ENCODE measurements at regions not wholly inside any gene's neighbourhood (a gene's known extent, or its start where the extent isn't known, plus 50 kb on each side); places are given as distances from the start of the nearest gene placed in this dataset.
"Not testable (repeated sequence)": the region's sequence is repeated elsewhere in the genome, so short reads cannot be mapped to it uniquely, and the experiment has no call there.

GRCh38 chr12:25868193-25868592 is 90.3 kb upstream of the RASSF8 start:
- Mint-ChIP-seq H3K9me3 (no peaks in the 10 kb centered on the region), H3K36me3 (ENCODE audit: low read depth) (no peaks in the 10 kb centered on the region), H3K27me3 (ENCODE audit: insufficient read depth) (peaks cover 5% of the 10 kb centered on the region), H3K4me1 (ENCODE audit: low read depth) (no peaks in the 10 kb centered on the region), H3K4me3 (no peak overlapping the region), H3K27ac (no peak overlapping the region)
- no peak for DNase-seq (ENCODE audit: low spot score)
- intact Hi-C loops (cut with micrococcal nuclease) = no loop called here

DNA sequence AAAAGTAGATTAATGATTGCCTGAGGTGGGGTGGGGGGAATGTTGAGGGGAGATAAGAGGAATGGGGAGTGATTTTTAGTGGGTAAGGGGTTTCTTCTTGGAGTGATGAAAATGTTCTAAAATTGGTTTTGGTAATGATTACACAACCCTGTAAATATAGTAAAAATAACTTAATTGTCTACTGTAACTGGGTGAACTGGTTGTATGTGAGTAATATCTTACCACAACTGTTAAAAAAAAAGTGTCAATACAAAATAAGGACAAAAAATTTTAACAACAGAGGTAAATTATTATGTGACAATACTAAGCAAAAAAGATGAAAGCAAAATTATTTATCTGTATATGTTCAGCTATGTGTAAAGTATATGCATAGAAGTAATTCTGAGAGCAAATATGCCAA is 86.3 kb upstream of the RASSF8 start:
- intact Hi-C loops (cut with micrococcal nuclease) = no loop called here
- no peak for DNase-seq (ENCODE audit: low spot score)
- Mint-ChIP-seq H3K4me3 (no peak overlapping the region), H3K27ac (no peak overlapping the region), H3K36me3 (ENCODE audit: low read depth) (no peaks in the 10 kb centered on the region), H3K27me3 (ENCODE audit: insufficient read depth) (peaks cover 5% of the 10 kb centered on the region), H3K9me3 (no peaks in the 10 kb centered on the region), H3K4me1 (ENCODE audit: low read depth) (no peaks in the 10 kb centered on the region)

GRCh38 chr12:25875661-25876060 is 82.8 kb upstream of the RASSF8 start:
- H3K4me1 Mint-ChIP-seq (ENCODE audit: low read depth) = no peaks in the 10 kb centered on the region
- H3K36me3 Mint-ChIP-seq (ENCODE audit: low read depth) = no peaks in the 10 kb centered on the region
- H3K27me3 Mint-ChIP-seq (ENCODE audit: insufficient read depth) = peaks cover 3% of the 10 kb centered on the region
- H3K9me3 Mint-ChIP-seq = no peaks in the 10 kb centered on the region
- DNase-seq (ENCODE audit: low spot score) = no peak
- intact Hi-C loops (cut with micrococcal nuclease) = no loop called here
- H3K4me3 Mint-ChIP-seq = no peak overlapping the region
- no peak overlapping the region for H3K27ac Mint-ChIP-seq

DNA sequence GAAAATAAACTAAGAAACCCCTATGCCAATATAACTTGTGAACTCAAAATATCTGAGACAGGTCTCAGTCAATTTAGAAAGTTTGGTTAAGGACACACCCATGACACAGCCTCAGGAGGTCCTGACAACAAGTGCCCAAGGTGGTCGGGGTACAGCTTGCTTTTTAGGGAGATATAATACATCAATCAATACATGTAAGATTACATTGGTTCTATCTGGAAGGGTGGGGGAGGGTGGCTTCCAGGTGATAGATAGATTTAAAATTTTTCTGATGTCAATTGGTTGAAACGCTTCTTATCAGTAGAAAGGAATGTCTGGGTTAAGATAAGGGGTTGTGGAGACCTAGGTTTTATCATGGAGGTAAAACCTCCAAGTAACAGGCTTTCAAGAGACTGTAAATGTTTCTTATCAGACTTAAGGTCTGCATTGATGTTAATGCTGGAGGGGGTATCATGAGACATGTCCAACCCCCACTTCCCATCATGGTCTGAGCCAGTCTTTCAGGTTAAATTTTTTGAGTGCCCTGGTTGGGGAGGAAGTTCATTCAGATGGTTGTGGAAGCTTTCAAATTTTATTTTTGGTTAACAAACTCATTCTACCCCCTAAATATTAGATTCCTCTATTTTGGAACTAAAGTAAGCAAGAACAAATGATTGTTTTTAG is 82.0 kb upstream of the RASSF8 start:
- intact Hi-C loops (cut with micrococcal nuclease) = no loop called here
- Mint-ChIP-seq H3K27ac (no peak overlapping the region), H3K27me3 (ENCODE audit: insufficient read depth) (peaks cover 3% of the 10 kb centered on the region), H3K36me3 (ENCODE audit: low read depth) (no peaks in the 10 kb centered on the region), H3K4me1 (ENCODE audit: low read depth) (no peaks in the 10 kb centered on the region), H3K9me3 (no peaks in the 10 kb centered on the region), H3K4me3 (no peak overlapping the region)
- DNase-seq (ENCODE audit: low spot score) = no peak

- Mint-ChIP-seq H3K4me1 (ENCODE audit: low read depth) (no peaks in the 10 kb centered on the region), H3K4me3 (no peak overlapping the region), H3K27ac (no peak overlapping the region), H3K9me3 (no peaks in the 10 kb centered on the region), H3K27me3 (ENCODE audit: insufficient read depth) (peaks cover 3% of the 10 kb centered on the region), H3K36me3 (ENCODE audit: low read depth) (no peaks in the 10 kb centered on the region)
- intact Hi-C loops (cut with micrococcal nuclease) = no loop called here
- no peak for DNase-seq (ENCODE audit: low spot score)
Observed at GRCh38 chr12:25877446-25877845, 81.0 kb upstream of the RASSF8 start.

- Mint-ChIP-seq H3K9me3 (no peaks in the 10 kb centered on the region), H3K4me1 (ENCODE audit: low read depth) (no peaks in the 10 kb centered on the region), H3K4me3 (no peak overlapping the region), H3K27me3 (ENCODE audit: insufficient read depth) (peaks cover 3% of the 10 kb centered on the region), H3K36me3 (ENCODE audit: low read depth) (no peaks in the 10 kb centered on the region), H3K27ac (no peak overlapping the region)
- no peak for DNase-seq (ENCODE audit: low spot score)
- intact Hi-C loops (cut with micrococcal nuclease) = no loop called here
Observed at GRCh38 chr12:25882266-25882665, 76.2 kb upstream of the RASSF8 start.

DNA sequence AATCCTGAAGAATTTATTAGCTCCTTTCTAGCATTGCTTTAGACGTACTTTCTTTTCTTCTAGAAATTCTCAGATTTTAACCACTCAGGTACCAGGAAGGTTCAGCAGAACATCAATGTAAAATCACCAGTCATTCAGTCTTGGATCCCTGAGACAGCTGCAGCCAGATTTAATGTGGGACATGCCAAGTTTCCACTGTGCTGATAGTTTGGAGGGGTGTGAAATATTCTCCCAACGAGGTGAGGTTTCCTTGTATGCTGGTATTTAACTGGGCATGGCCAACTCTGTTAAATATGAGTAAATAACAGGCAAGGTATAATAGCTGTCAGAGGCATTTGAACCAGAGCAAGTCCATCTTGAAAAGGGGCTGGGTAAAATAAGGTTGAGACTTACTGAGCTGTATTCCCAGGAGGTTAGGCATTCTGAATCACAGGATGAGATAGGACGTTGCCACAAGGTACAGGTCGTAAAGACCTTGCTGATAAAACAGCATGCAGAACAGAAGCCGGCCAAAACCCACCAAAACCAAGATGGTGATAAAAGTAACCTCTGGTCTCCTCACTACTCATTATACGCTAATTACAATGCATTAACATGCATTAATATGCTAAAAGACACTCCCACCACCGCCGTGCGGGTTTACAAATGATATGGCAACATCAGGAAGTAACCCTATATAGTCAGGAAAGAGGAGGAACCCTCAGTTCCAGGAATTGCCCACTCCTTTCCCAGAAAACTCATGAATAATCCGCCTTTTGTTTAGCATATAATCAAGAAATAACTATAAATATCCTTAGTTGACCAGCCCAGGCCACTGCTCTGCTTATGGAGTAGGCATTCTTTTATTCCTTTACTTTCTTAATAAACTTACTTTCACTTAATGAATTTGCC is 75.2 kb upstream of the RASSF8 start:
- Mint-ChIP-seq H3K4me3 (no peak overlapping the region), H3K27ac (no peak overlapping the region), H3K4me1 (ENCODE audit: low read depth) (no peaks in the 10 kb centered on the region), H3K36me3 (ENCODE audit: low read depth) (no peaks in the 10 kb centered on the region), H3K27me3 (ENCODE audit: insufficient read depth) (peaks cover 3% of the 10 kb centered on the region), H3K9me3 (no peaks in the 10 kb centered on the region)
- intact Hi-C loops (cut with micrococcal nuclease) = no loop called here
- no peak for DNase-seq (ENCODE audit: low spot score)

DNA sequence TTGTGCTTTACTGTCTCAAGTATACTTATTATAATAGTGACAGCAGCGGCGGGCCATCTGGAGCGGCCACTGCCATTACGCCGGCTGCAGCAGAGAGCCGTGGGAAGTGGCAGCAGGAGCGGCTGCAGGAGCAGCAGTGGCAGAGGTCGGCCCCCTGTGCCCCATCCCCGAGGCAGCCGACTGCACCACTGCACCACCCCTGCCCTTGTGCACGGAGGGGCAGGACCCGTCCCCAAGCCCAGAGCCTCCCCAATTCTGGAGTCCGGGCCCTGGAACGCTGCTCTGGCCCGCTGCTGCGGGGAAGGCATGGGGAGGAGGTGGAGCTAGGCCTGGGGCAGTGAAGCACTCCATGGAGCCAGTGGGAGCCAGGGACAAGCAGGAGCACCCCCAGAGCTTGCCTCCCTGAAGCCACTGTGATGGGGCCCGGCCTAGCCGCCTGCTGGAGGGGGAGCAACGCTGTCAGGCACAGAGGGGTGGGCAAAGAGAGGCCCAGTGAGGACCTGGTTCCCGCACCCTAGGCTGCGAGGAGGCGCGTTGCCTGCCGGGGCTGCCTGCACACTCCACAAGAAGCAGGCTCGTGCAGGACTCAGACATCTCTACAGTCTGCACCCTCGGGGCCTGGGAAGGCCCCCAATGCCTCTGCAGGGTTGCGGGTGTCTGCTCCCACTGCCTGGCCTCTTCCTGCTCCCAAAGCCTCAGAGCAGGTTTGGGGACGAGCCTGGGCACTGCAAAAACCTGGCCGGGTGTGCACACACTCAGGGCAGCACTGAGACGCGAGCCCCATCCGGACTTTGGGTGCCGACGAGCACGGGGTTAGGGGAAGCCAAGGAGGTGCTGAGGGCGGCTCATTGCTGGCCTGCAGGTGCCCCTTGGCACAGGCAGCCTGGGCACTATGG is 74.2 kb upstream of the RASSF8 start:
- intact Hi-C loops (cut with micrococcal nuclease) = no loop called here
- DNase-seq (ENCODE audit: low spot score) = no peak
- H3K4me3 Mint-ChIP-seq = no peak overlapping the region

DNA sequence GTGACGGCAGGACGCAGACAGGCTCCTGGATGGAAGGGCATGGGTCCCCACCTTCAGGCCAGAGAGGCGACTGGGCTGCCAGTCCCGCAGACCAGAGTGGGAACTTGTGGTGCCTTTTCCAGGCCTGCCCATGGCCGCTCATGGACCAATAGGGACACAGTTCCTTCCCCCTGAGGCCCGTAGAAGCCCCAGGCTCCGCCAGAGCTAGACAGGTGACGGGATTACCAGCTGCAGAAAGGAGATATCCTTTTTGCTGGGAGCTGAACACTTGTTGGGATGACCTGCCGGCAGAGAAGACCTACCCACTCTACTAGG is 73.6 kb upstream of the RASSF8 start:
- no peak overlapping the region for H3K4me3 Mint-ChIP-seq
- DNase-seq (ENCODE audit: low spot score) = no peak
- no peaks in the 10 kb centered on the region for H3K27me3 Mint-ChIP-seq (ENCODE audit: insufficient read depth)
- no peaks in the 10 kb centered on the region for H3K36me3 Mint-ChIP-seq (ENCODE audit: low read depth)
- H3K9me3 Mint-ChIP-seq = no peaks in the 10 kb centered on the region
- intact Hi-C loops (cut with micrococcal nuclease) = no loop called here
- no peak overlapping the region for H3K27ac Mint-ChIP-seq
- H3K4me1 Mint-ChIP-seq (ENCODE audit: low read depth) = no peaks in the 10 kb centered on the region

More for the DNA sequence above, 74.2 kb upstream of the RASSF8 start:
- Mint-ChIP-seq H3K36me3 (ENCODE audit: low read depth) (no peaks in the 10 kb centered on the region), H3K27me3 (ENCODE audit: insufficient read depth) (no peaks in the 10 kb centered on the region), H3K9me3 (no peaks in the 10 kb centered on the region), H3K27ac (no peak overlapping the region), H3K4me1 (ENCODE audit: low read depth) (no peaks in the 10 kb centered on the region)

DNA sequence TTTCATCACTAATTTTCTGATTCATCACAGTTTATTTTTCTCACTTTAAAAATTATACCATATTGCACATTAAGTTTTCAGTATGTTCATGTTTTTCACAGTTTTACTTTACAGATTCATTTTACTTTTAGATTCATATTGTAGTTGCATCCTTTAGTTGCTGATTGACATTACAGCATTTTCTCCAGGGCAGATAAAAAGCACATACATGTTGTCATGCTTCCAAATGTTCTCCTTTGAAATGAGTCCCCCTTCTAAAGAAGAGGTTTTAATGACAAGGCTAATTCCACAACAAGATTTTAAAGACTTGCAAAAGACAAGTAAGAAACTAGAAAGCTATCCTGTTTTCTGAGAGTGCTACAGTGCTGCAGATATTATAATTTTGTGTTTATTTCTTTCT is 72.1 kb upstream of the RASSF8 start:
- H3K9me3 Mint-ChIP-seq = no peaks in the 10 kb centered on the region
- DNase-seq (ENCODE audit: low spot score) = no peak
- H3K27ac Mint-ChIP-seq = no peak overlapping the region
- intact Hi-C loops (cut with micrococcal nuclease) = no loop called here
- H3K36me3 Mint-ChIP-seq (ENCODE audit: low read depth) = no peaks in the 10 kb centered on the region
- no peaks in the 10 kb centered on the region for H3K4me1 Mint-ChIP-seq (ENCODE audit: low read depth)
- no peak overlapping the region for H3K4me3 Mint-ChIP-seq
- H3K27me3 Mint-ChIP-seq (ENCODE audit: insufficient read depth) = no peaks in the 10 kb centered on the region

DNA sequence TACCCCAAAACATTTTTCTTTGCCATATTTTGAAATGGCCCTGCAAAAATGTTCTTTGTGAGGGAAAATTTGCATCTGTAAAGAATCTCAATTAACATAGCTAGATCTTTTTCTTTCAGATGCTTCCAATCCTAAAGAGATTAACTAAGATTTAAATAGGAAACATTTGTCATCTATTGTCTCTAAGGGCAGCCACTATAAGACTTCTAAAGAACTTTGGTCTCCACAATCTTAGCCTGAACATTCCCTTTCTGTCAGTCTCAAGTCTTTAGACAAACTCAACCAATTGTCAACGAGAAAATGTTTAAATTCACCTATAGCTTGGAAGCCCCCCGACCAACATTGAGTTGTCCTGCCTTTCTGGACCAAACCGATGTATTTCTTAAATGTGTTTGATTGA is 71.1 kb upstream of the RASSF8 start:
- no peak for DNase-seq (ENCODE audit: low spot score)
- intact Hi-C loops (cut with micrococcal nuclease) = no loop called here
- Mint-ChIP-seq H3K27ac (no peak overlapping the region), H3K27me3 (ENCODE audit: insufficient read depth) (no peaks in the 10 kb centered on the region), H3K4me3 (no peak overlapping the region), H3K4me1 (ENCODE audit: low read depth) (no peaks in the 10 kb centered on the region), H3K9me3 (no peaks in the 10 kb centered on the region), H3K36me3 (ENCODE audit: low read depth) (no peaks in the 10 kb centered on the region)

GRCh38 chr12:25889185-25889584 is 69.3 kb upstream of the RASSF8 start:
- H3K4me3 Mint-ChIP-seq = no peak overlapping the region
- H3K36me3 Mint-ChIP-seq (ENCODE audit: low read depth) = no peaks in the 10 kb centered on the region
- H3K27me3 Mint-ChIP-seq (ENCODE audit: insufficient read depth) = no peaks in the 10 kb centered on the region
- H3K9me3 Mint-ChIP-seq = no peaks in the 10 kb centered on the region
- intact Hi-C loops (cut with micrococcal nuclease) = no loop called here
- H3K4me1 Mint-ChIP-seq (ENCODE audit: low read depth) = no peaks in the 10 kb centered on the region
- no peak overlapping the region for H3K27ac Mint-ChIP-seq
- no peak for DNase-seq (ENCODE audit: low spot score)

GRCh38 chr12:25891095-25891494 is 67.4 kb upstream of the RASSF8 start:
- H3K4me3 Mint-ChIP-seq; intact Hi-C loops (cut with micrococcal nuclease); H3K36me3 Mint-ChIP-seq (ENCODE audit: low read depth): not testable (repeated sequence)

More at GRCh38 chr12:25891095-25891494, 67.4 kb upstream of the RASSF8 start:
- H3K4me1 Mint-ChIP-seq (ENCODE audit: low read depth); H3K27me3 Mint-ChIP-seq (ENCODE audit: insufficient read depth); DNase-seq (ENCODE audit: low spot score); H3K27ac Mint-ChIP-seq; H3K9me3 Mint-ChIP-seq: not testable (repeated sequence)
